Neural cell (in vitro differentiated cells): ENCODE measurements at regions not wholly inside any gene's neighbourhood (a gene's known extent, or its start where the extent isn't known, plus 50 kb on each side); places are given as distances from the start of the nearest gene placed in this dataset.

Source experiments
- H2AFZ ChIP-seq: fragments of 200-600, 300-800 bp; sonication (generic), shearing (Covaris generic); 2 replicates; pipeline ENCODE4 v1.6.0; 2014; ENCODE audit warnings: low read depth, mild to moderate bottlenecking, antibody characterized with exemption, low read length, moderate library complexity
- H3F3A ChIP-seq: fragments of 200-600 bp; shearing (Covaris generic); 2 replicates; pipeline ENCODE4 v1.6.1; 2016; ENCODE audit warnings: mild to moderate bottlenecking, moderate library complexity, mixed read lengths, antibody characterized with exemption, low read length; ENCODE audit not compliant: insufficient read depth, poor library complexity, severe bottlenecking
- H3K27ac ChIP-seq: fragments of 200-600, 300-800 bp; sonication (generic), shearing (Covaris generic); 2 replicates; pipeline ENCODE4 v1.5.1; 2014; ENCODE audit warnings: mild to moderate bottlenecking, low read length, moderate library complexity
- H3K27me3 ChIP-seq: fragments of 300-800, 200-600 bp; sonication (generic), shearing (Covaris generic); 2 replicates; pipeline ENCODE4 v1.6.0; 2014; ENCODE audit warnings: mild to moderate bottlenecking, low read depth, low read length, moderate library complexity; ENCODE audit not compliant: insufficient read depth
- H3K36me3 ChIP-seq: fragments of 300-800, 200-600 bp; sonication (generic), shearing (Covaris generic); 2 replicates; pipeline ENCODE4 v1.5.1; 2014; ENCODE audit warnings: mild to moderate bottlenecking, antibody characterized with exemption, low read length, moderate library complexity; ENCODE audit not compliant: insufficient read depth
- H3K4me2 ChIP-seq: fragments of 300-800, 200-600 bp; sonication (generic), shearing (Covaris generic); 2 replicates; pipeline ENCODE4 v1.6.0; 2014; ENCODE audit warnings: mild to moderate bottlenecking, low read length
- H3K4me3 ChIP-seq: fragments of 300-800, 200-600 bp; sonication (generic), shearing (Covaris generic); 2 replicates; pipeline ENCODE4 v1.5.1; 2014; ENCODE audit warnings: mild to moderate bottlenecking, low read length, moderate library complexity
- H3K79me2 ChIP-seq: fragments of 200-600 bp; shearing (Covaris generic); replicated peaks from 2 replicates; pipeline ENCODE4 v1.6.0; 2014; ENCODE audit warnings: mild to moderate bottlenecking, low read length, moderate library complexity; ENCODE audit not compliant: insufficient read depth
- H3K9ac ChIP-seq: fragments of 300-800, 200-600 bp; sonication (generic), shearing (Covaris generic); 2 replicates; pipeline ENCODE4 v1.6.1; 2016; ENCODE audit warnings: mild to moderate bottlenecking, low read length, mixed read lengths
- H3K9me2 ChIP-seq: fragments of 200-600 bp; shearing (Covaris generic); 2 replicates; pipeline ENCODE4 v1.6.1; 2016; ENCODE audit warnings: mild to moderate bottlenecking, low read length, mixed read lengths; ENCODE audit not compliant: insufficient read depth
- H3K9me3 ChIP-seq: fragments of 200-600, 300-800 bp; sonication (generic), shearing (Covaris generic); 2 replicates; pipeline ENCODE4 v1.6.1; 2016; ENCODE audit warnings: mild to moderate bottlenecking, mixed run types, low read length, moderate library complexity, mixed read lengths
- H4K20me1 ChIP-seq: fragments of 200-600 bp; shearing (Covaris generic); 2 replicates; pipeline ENCODE4 v1.6.1; 2016; ENCODE audit warnings: mild to moderate bottlenecking, mixed run types; ENCODE audit not compliant: insufficient read depth
- EP300 ChIP-seq: fragments of 450-650 bp; conservative IDR thresholded peaks from 2 replicates; pipeline ENCODE4 v1.6.1; 2014; ENCODE audit warnings: antibody characterized with exemption, mild to moderate bottlenecking, moderate library complexity; ENCODE audit not compliant: poor library complexity, severe bottlenecking
- EZH2 ChIP-seq: fragments of 200-600, 300-800 bp; shearing (Covaris generic), sonication (generic); IDR thresholded peaks from 2 replicates; pipeline ENCODE4 v1.6.1; 2014; ENCODE audit warnings: antibody characterized with exemption, low read length, borderline replicate concordance, mild to moderate bottlenecking; ENCODE audit not compliant: insufficient read depth, poor library complexity, severe bottlenecking
- MXI1 ChIP-seq: fragments of 450-650 bp; conservative IDR thresholded peaks from 2 replicates; pipeline ENCODE4 v1.6.1; 2014; ENCODE audit warnings: antibody characterized with exemption, mild to moderate bottlenecking; ENCODE audit not compliant: poor library complexity, severe bottlenecking
- POLR2AphosphoS5 ChIP-seq: IDR thresholded peaks from 2 replicates; pipeline ENCODE4 v1.6.1; 2012
- RAD21 ChIP-seq: fragments of 450-650 bp; conservative IDR thresholded peaks from 2 replicates; pipeline ENCODE4 v1.6.1; 2014; ENCODE audit warnings: antibody characterized with exemption, mild to moderate bottlenecking, moderate library complexity
- REST ChIP-seq: IDR thresholded peaks from 2 replicates; pipeline ENCODE4 v1.6.1; 2012; ENCODE audit warnings: borderline replicate concordance
- SMC3 ChIP-seq: fragments of 450-650 bp; conservative IDR thresholded peaks from 2 replicates; pipeline ENCODE4 v1.6.1; 2014; ENCODE audit warnings: antibody characterized with exemption, mild to moderate bottlenecking, moderate library complexity; ENCODE audit not compliant: poor library complexity
- TAF1 ChIP-seq: IDR thresholded peaks from 2 replicates; pipeline ENCODE4 v1.6.1; 2012; ENCODE audit warnings: low read depth
- TF ChIP-seq, protein P1 (sequence below): fragments of 450-650 bp; IDR thresholded peaks from 2 replicates; pipeline ENCODE4 v1.5.1; 2014; ENCODE audit warnings: antibody characterized with exemption, mild to moderate bottlenecking, moderate library complexity; ENCODE audit not compliant: poor library complexity, severe bottlenecking

DNA sequence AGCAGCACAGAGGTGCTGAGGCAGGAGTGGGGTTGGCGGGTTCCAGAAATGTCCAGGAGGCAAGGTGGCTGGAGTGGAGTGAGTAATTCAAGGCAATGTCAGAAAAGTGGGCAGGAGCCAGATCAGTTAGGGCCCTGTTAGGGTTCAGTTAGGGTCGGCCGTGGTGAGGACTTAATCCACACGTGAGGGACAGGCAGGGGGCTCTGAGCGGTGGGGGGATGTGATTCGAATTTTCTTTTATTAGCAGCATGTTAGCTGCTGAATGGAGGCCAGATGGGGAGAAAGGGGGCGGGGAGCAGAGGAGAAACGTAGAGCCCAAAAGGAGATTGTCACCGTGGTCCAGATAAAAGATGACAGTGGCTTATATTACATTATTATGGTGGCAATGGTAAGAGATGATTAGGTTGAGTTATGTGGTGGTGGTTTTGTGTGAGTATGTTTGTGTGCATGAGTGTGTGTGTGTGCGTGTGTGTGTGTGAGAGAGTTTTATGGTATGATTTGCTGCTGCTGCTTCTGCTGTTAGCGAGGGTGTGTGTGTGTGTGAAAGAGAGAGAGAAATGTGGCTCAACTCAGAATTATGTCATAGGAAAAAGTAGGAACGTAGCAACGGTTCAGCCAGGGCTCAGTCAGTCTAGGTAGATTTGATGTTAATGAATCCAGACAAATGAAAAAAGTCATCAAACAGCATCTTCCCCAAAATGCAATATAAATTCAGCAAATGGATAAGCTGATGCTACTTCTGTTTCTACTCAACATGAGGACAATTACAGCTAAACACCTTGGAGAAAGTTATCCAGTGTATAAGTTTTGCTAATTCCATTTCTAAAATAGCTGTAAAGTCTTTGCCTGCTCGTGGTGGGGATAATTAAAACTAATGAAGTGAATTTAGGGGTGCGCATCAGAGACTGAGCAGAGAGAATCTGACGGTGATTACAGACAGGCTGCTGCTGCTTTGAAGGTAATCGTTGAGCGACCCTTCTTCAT lies 390.6 kb downstream of the HAPSTR1 start:
- no peak overlapping the region for H3K4me3 ChIP-seq
- TF ChIP-seq REST (no peak), EP300 (no peak), TAF1 (no peak), RAD21 (no peak), POLR2AphosphoS5 (no peak), SMC3 (no peak), MXI1 (no peak), EZH2 (no peak)
- TF ChIP-seq, protein P1, sequence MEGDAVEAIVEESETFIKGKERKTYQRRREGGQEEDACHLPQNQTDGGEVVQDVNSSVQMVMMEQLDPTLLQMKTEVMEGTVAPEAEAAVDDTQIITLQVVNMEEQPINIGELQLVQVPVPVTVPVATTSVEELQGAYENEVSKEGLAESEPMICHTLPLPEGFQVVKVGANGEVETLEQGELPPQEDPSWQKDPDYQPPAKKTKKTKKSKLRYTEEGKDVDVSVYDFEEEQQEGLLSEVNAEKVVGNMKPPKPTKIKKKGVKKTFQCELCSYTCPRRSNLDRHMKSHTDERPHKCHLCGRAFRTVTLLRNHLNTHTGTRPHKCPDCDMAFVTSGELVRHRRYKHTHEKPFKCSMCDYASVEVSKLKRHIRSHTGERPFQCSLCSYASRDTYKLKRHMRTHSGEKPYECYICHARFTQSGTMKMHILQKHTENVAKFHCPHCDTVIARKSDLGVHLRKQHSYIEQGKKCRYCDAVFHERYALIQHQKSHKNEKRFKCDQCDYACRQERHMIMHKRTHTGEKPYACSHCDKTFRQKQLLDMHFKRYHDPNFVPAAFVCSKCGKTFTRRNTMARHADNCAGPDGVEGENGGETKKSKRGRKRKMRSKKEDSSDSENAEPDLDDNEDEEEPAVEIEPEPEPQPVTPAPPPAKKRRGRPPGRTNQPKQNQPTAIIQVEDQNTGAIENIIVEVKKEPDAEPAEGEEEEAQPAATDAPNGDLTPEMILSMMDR = no peak
- H3K36me3 ChIP-seq = no peaks in the 10 kb centered on the region
- no peaks in the 10 kb centered on the region for H3K27me3 ChIP-seq
- H3K9me3 ChIP-seq = no peaks in the 10 kb centered on the region
- no peak overlapping the region for H3K9ac ChIP-seq
- no peaks in the 10 kb centered on the region for H4K20me1 ChIP-seq
- no peaks in the 10 kb centered on the region for H3K9me2 ChIP-seq
- no peaks in the 10 kb centered on the region for H3K79me2 ChIP-seq
- H2AFZ ChIP-seq = no peak overlapping the region
- no peak overlapping the region for H3K4me2 ChIP-seq
- no peaks in the 10 kb centered on the region for H3F3A ChIP-seq
- no peak overlapping the region for H3K27ac ChIP-seq

DNA sequence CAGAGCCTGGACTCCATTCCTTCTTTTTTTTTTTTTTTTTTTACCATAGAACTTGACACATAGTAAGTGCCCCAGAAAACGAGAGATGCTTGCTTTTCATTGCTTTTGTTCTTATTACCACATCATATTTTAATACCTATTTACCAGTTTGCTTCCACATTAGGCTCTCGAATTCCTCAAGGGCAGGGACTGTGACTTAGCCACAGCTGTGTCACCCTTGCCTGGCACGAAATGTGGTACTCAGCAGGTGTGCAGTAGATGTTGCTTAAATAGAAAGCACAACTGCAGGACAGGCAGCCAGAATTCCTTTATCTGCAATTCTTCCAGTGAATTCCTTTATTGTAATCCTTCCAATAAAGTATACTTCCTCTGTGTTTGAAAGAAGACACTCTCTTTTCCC lies 393.0 kb downstream of the HAPSTR1 start:
- Histone ChIP-seq H3K4me3 (no peak overlapping the region), H3K27ac (no peak overlapping the region), H3F3A (no peaks in the 10 kb centered on the region), H3K9me2 (no peaks in the 10 kb centered on the region), H3K9ac (no peak overlapping the region), H2AFZ (no peak overlapping the region), H3K79me2 (no peaks in the 10 kb centered on the region), H3K27me3 (no peaks in the 10 kb centered on the region), H3K9me3 (no peaks in the 10 kb centered on the region), H4K20me1 (no peaks in the 10 kb centered on the region), H3K36me3 (no peaks in the 10 kb centered on the region), H3K4me2 (no peak overlapping the region)
- TF ChIP-seq REST (no peak), POLR2AphosphoS5 (no peak), SMC3 (no peak), EP300 (no peak), EZH2 (no peak), RAD21 (no peak), MXI1 (no peak), TAF1 (no peak)
- TF ChIP-seq, protein P1 = no peak
